OCI-LY7 (cell line): ENCODE measurements at regions not wholly inside any gene's neighbourhood (a gene's known extent, or its start where the extent isn't known, plus 50 kb on each side); places are given as distances from the start of the nearest gene placed in this dataset.

Source experiments
- BruUV-seq: library from RNA; stranded (reverse); fragments of 400-500 nt; replicated peaks from 2 replicates; lab custom pipeline; 2021; lab: Mats Ljungman, UMichigan
- CTCF ChIA-PET: fragments of 300-600 bp; sonication (Branson Sonifier 250); formaldehyde crosslinking; loops from one replicate; lab custom pipeline; 2022; ENCODE audit warnings: antibody characterized with exemption; ENCODE audit not compliant: unreplicated experiment; lab: Charles Lee
- POLR2A ChIA-PET: fragments of 300-600 bp; sonication (Branson Sonifier 250); formaldehyde crosslinking; loops from one replicate; lab custom pipeline; 2022; ENCODE audit warnings: antibody characterized with exemption; lab: Charles Lee
- DNase-seq: peaks from one replicate; pipeline ENCODE4 v3.0.0-alpha.2; 2015; ENCODE audit warnings: low spot score
- H2AFZ ChIP-seq: fragments of 200-600 bp; sonication (generic), shearing (Covaris generic); 2 replicates; pipeline ENCODE4 v1.6.1; 2014; ENCODE audit warnings: mild to moderate bottlenecking, antibody characterized with exemption, low read length, moderate library complexity
- H3K27ac ChIP-seq: fragments of 200-600 bp; sonication (generic); 2 replicates; pipeline ENCODE4 v1.5.1; 2014; ENCODE audit warnings: mixed run types, low read depth, mild to moderate bottlenecking, moderate library complexity, low read length, inconsistent platforms; ENCODE audit not compliant: poor library complexity, severe bottlenecking
- H3K36me3 ChIP-seq: fragments of 200-600 bp; sonication (generic); 2 replicates; pipeline ENCODE4 v1.6.1; 2014; ENCODE audit warnings: mild to moderate bottlenecking, antibody characterized with exemption, low read length, moderate library complexity, mixed read lengths; ENCODE audit not compliant: insufficient read depth
- H3K4me1 ChIP-seq: fragments of 200-600 bp; sonication (generic); 2 replicates; pipeline ENCODE4 v1.5.1; 2014; ENCODE audit warnings: mild to moderate bottlenecking, low read length; ENCODE audit not compliant: insufficient read depth, poor library complexity, severe bottlenecking
- H3K4me2 ChIP-seq: fragments of 200-600 bp; sonication (generic); 2 replicates; pipeline ENCODE4 v1.6.1; 2014; ENCODE audit warnings: mild to moderate bottlenecking, low read length
- H3K4me3 ChIP-seq: fragments of 200-600 bp; sonication (generic); 2 replicates; pipeline ENCODE4 v1.5.1; 2014; ENCODE audit warnings: mild to moderate bottlenecking, low read depth, low read length; ENCODE audit not compliant: poor library complexity, severe bottlenecking
- H3K79me2 ChIP-seq: fragments of 200-600 bp; sonication (generic); 2 replicates; pipeline ENCODE4 v1.6.1; 2016; ENCODE audit warnings: low read depth, mild to moderate bottlenecking, low read length, moderate library complexity, mixed read lengths; ENCODE audit not compliant: insufficient read depth
- H3K9me2 ChIP-seq: fragments of 200-600 bp; sonication (generic); 2 replicates; pipeline ENCODE4 v1.6.1; 2016; ENCODE audit warnings: mild to moderate bottlenecking, low read length, mixed read lengths; ENCODE audit not compliant: insufficient read depth
- H3K9me3 ChIP-seq: fragments of 200-600 bp; sonication (generic); 2 replicates; pipeline ENCODE4 v1.6.1; 2014; ENCODE audit warnings: mild to moderate bottlenecking, mixed run types, low read length, mixed read lengths
- H4K20me1 ChIP-seq: fragments of 200-600 bp; sonication (generic); 2 replicates; pipeline ENCODE4 v1.6.1; 2014; ENCODE audit warnings: mild to moderate bottlenecking, antibody characterized with exemption, low read length, moderate library complexity, mixed read lengths; ENCODE audit not compliant: insufficient read depth
- CTCF ChIP-seq: fragments of 200-600 bp; sonication (generic); conservative IDR thresholded peaks from 2 replicates; pipeline ENCODE4 v1.5.1; 2014; ENCODE audit warnings: mild to moderate bottlenecking, antibody characterized with exemption, low read length, moderate library complexity, mixed read lengths
- EZH2phosphoT487 ChIP-seq: fragments of 200-600 bp; sonication (generic); IDR thresholded peaks from 2 replicates; pipeline ENCODE4 v1.6.1; 2018; ENCODE audit warnings: low read depth, borderline replicate concordance, mild to moderate bottlenecking, mixed run types, antibody characterized with exemption, low read length, moderate library complexity, mixed read lengths
- intact Hi-C: fragments of 100-400 bp; cut with micrococcal nuclease; formaldehyde crosslinking; loops from one replicate; pipeline ENCODE4 v1.10.0; 2022; ENCODE audit not compliant: unreplicated experiment

- no peaks in the 10 kb centered on the region for H3K36me3 ChIP-seq
- H3K4me2 ChIP-seq = no peak overlapping the region
- H3K79me2 ChIP-seq = no peaks in the 10 kb centered on the region
- H2AFZ ChIP-seq = no peak overlapping the region
- H3K9me2 ChIP-seq = no peaks in the 10 kb centered on the region
- BruUV-seq = no TSS peak
- no peaks in the 10 kb centered on the region for H3K9me3 ChIP-seq
- intact Hi-C loops = no loop called here
- TF ChIP-seq CTCF (no peak), EZH2phosphoT487 (no peak)
- H4K20me1 ChIP-seq = no peaks in the 10 kb centered on the region
- H3K4me3 ChIP-seq = no peak overlapping the region
- CTCF ChIA-PET = no interaction called here
- POLR2A ChIA-PET = no interaction called here
- no peak for DNase-seq
- no peaks in the 10 kb centered on the region for H3K4me1 ChIP-seq
- no peak overlapping the region for H3K27ac ChIP-seq
Measured at GRCh38 chr2:239475161-239476028, 74.6 kb upstream of the HDAC4 start.

GRCh38 chr2:239473211-239473805, 72.5 kb upstream of the HDAC4 start:
- Histone ChIP-seq H3K9me2 (no peaks in the 10 kb centered on the region), H4K20me1 (no peaks in the 10 kb centered on the region), H3K9me3 (no peaks in the 10 kb centered on the region), H3K36me3 (no peaks in the 10 kb centered on the region), H3K27ac (no peak overlapping the region), H2AFZ (no peak overlapping the region), H3K4me3 (no peak overlapping the region), H3K4me1 (no peaks in the 10 kb centered on the region), H3K79me2 (no peaks in the 10 kb centered on the region), H3K4me2 (no peak overlapping the region)
- no peak for TF ChIP-seq EZH2phosphoT487
- TF ChIP-seq CTCF = no peak
- BruUV-seq = no TSS peak
- CTCF ChIA-PET = no interaction called here
- intact Hi-C loops = no loop called here
- DNase-seq = no peak
- POLR2A ChIA-PET = no interaction called here

- intact Hi-C loops = no loop called here
Measured at GRCh38 chr2:239472235-239472775, 71.5 kb upstream of the HDAC4 start.

More at GRCh38 chr2:239472235-239472775, 71.5 kb upstream of the HDAC4 start:
- H4K20me1 ChIP-seq = no peaks in the 10 kb centered on the region
- H3K9me2 ChIP-seq = no peaks in the 10 kb centered on the region
- ChIA-PET POLR2A (no interaction called here), CTCF (no interaction called here)
- no peak overlapping the region for H3K27ac ChIP-seq
- H3K4me3 ChIP-seq = no peak overlapping the region
- no peak for DNase-seq
- H3K36me3 ChIP-seq = no peaks in the 10 kb centered on the region
- TF ChIP-seq CTCF (no peak), EZH2phosphoT487 (no peak)
- no peaks in the 10 kb centered on the region for H3K4me1 ChIP-seq
- H3K79me2 ChIP-seq = no peaks in the 10 kb centered on the region
- H2AFZ ChIP-seq = no peak overlapping the region
- H3K4me2 ChIP-seq = no peak overlapping the region
- no peaks in the 10 kb centered on the region for H3K9me3 ChIP-seq
- no TSS peak for BruUV-seq
